Upper lobe of left lung (tissue), 6 donors: ENCODE measurements at regions not wholly inside any gene's neighbourhood (a gene's known extent, or its start where the extent isn't known, plus 50 kb on each side); places are given as distances from the start of the nearest gene placed in this dataset.

Experiments used
- ATAC-seq, 2 donors: fragments of 200-7000 bp; cut with Tn5 transposase; one replicate each; pipeline ENCODE4 v1.9.1; 2022; ENCODE audit warnings: mild to moderate bottlenecking in 2 of 2, moderate library complexity in 2 of 2; ENCODE audit not compliant: low FRiP score in 2 of 2
- DNase-seq, 2 donors: peaks; one replicate each; pipeline ENCODE4 v3.0.0-alpha.2; 2019 to 2020
- H3K27ac ChIP-seq, 4 donors: fragments of 200-600 bp; sonication (generic); one replicate each; pipeline ENCODE4 v1.5.1; 2016 to 2019
- H3K27me3 ChIP-seq, 4 donors: fragments of 200-600 bp; sonication (generic); one replicate each; pipeline ENCODE4 v1.5.1; 2017 to 2019
- H3K36me3 ChIP-seq, 4 donors: fragments of 200-600 bp; sonication (generic); one replicate each; pipeline ENCODE4 v1.5.1; 2016 to 2019
- H3K4me1 ChIP-seq, 4 donors: fragments of 200-600 bp; sonication (generic); one replicate each; pipeline ENCODE4 v1.5.1; 2018 to 2019
- H3K4me3 ChIP-seq, 4 donors: fragments of 200-600 bp; sonication (generic); one replicate each; pipeline ENCODE4 v1.5.1; 2017 to 2019; ENCODE audit warnings: mild to moderate bottlenecking in 2 of 4, moderate library complexity in 1 of 4
- H3K9me3 ChIP-seq, 4 donors: fragments of 200-600 bp; sonication (generic); one replicate each; pipeline ENCODE4 v1.5.1; 2018 to 2019
- CTCF ChIP-seq, 6 experiments: fragments of 450-650 bp in 4 of 6; fragments of 200-600 bp in 2 of 6; sonication (generic) in 2 of 6; IDR thresholded peaks; one replicate each; pipeline ENCODE4 v1.5.1; 2016 to 2019; ENCODE audit warnings: antibody characterized with exemption in 6 of 6
- EP300 ChIP-seq, 4 donors: sonication (generic); formaldehyde crosslinking; IDR thresholded peaks; one replicate each; pipeline ENCODE4 v1.5.1; 2017; ENCODE audit warnings: antibody characterized with exemption in 4 of 4, control low read depth in 2 of 4
- POLR2A ChIP-seq, 4 donors: fragments of 450-650 bp; IDR thresholded peaks; one replicate each; pipeline ENCODE4 v1.5.1; 2016 to 2017; ENCODE audit warnings: antibody characterized with exemption in 4 of 4, mild to moderate bottlenecking in 2 of 4
- POLR2AphosphoS5 ChIP-seq, 2 donors: sonication (generic); formaldehyde crosslinking; IDR thresholded peaks; one replicate each; pipeline ENCODE4 v1.5.1; 2017; ENCODE audit warnings: antibody characterized with exemption in 2 of 2
- WGBS, 2 donors: methylation state at CpG; one replicate each; pipeline ENCODE4 v1.1.5; 2017 to 2018; 5-methylcytosine and 5-hydroxymethylcytosine counted together
- donor health status: DM: no; HTN: no; CAD: no; lungs with moderate emphysema.
- donor health status: DM: no; HTN: yes; CAD: no; lungs with severe emphysema.

GRCh38 chr7:51679358-51679757 lies 362.7 kb upstream of the COBL start:
- Histone ChIP-seq H3K9me3 (no peaks in the 10 kb centered on the region), H3K27me3 (no peaks in the 10 kb centered on the region), H3K36me3 (no peaks in the 10 kb centered on the region), H3K27ac (no peak overlapping the region), H3K4me3 (no peak overlapping the region), H3K4me1 (no peaks in the 10 kb centered on the region)
- TF ChIP-seq CTCF (IDR thresholded peaks at IDR 0.05) (no peak), POLR2A (IDR thresholded peaks at IDR 0.05) (no peak), POLR2AphosphoS5 (IDR thresholded peaks at IDR 0.05) (no peak), EP300 (IDR thresholded peaks at IDR 0.05) (no peak)
- 58 to 62% methylated on average over 9 of the region's 9 CpGs for WGBS, 2 donors
- DNase-seq: no peak
- no peak for ATAC-seq

DNA sequence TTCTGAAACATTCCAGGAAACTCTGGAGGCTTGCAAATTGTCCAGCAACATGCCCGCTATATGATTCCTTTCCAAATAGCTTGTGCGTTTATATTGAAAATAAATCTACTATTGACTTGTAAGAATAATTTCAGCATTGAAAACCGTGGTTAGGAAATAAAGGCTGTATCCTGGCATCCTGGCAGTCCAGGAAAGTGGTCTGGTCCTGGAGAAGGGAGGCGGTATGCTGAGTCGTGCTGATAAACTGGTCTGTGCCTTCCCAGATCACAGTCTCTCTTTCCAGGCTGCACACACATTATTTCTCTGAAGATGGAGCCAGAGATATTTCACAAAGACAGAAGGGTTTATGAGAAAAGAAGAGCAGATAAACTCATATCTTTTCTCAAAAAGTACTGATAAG lies 350.1 kb upstream of the COBL start:
- Histone ChIP-seq H3K36me3 (no peaks in the 10 kb centered on the region), H3K27me3 (no peaks in the 10 kb centered on the region), H3K9me3 (no peaks in the 10 kb centered on the region), H3K4me1 (no peaks in the 10 kb centered on the region), H3K27ac (no peak overlapping the region), H3K4me3 (no peak overlapping the region)
- no peak for DNase-seq
- ATAC-seq: no peak
- 27 to 35% methylated on average over 5 of the region's 5 CpGs for WGBS, 2 donors
- TF ChIP-seq POLR2AphosphoS5 (IDR thresholded peaks at IDR 0.05) (no peak), EP300 (IDR thresholded peaks at IDR 0.05) (no peak), CTCF (IDR thresholded peaks at IDR 0.05) (no peak), POLR2A (IDR thresholded peaks at IDR 0.05) (no peak)

DNA sequence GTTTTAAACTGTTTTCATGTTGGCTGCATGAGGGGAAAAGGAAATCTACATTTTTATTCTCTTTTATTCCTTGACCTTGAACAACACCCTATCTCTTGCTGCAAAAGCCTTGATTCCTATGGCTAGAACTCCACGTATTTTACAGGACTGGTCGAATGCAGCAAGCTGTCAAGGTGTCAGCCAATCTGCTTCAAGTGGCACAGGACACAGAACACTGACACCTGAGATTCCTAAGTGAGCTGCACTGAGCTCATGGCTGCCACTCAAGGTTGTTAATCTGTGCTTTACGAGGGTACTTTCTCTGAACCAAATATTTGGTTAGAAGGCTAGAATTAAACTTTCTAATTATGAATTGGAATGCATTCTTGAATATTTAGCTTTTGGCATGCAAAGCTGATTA lies 349.7 kb upstream of the COBL start:
- ATAC-seq: no peak
- 6 to 10% methylated on average over 3 of the region's 3 CpGs for WGBS, 2 donors

DNA sequence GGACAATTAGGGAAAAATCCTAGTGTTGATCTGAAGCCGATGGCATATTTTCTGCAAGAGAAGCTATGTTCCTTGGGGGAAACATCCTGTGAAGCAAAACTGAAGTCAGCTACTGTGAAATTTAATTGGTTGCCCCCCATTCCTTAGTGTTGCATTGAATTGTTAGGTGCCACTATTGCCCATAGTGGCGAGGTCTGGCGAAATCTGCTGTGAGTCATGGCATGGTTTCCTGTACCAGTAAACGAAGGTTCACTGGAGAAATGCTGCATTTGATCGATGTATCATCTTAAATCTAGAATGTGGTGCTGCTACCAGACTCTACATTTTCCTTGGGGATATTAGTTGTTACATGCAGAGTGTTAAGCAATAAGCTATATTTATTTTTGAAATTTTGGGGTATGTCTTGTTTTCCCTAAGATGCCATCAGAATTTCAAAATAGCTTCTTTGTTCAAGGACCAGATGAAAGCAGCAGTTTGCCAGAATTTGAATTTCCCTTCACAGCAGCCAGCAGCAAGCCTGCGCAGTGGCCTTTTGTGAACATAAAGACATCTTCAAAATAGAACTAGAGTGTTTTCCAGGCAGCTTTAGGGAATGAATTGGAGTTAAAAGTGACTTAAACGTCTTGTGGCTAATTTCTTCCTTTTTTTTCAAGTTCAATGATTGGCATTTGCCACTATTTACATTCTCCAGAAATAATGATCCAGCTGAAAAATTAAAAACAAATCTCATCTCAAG lies 348.6 kb upstream of the COBL start:
- 76 to 77% methylated on average over 7 of the region's 7 CpGs for WGBS, 2 donors
- Histone ChIP-seq H3K9me3 (no peaks in the 10 kb centered on the region), H3K4me3 (no peak overlapping the region), H3K4me1 (no peaks in the 10 kb centered on the region), H3K36me3 (no peaks in the 10 kb centered on the region), H3K27me3 (no peaks in the 10 kb centered on the region), H3K27ac (no peak overlapping the region)
- ATAC-seq (no peak), DNase-seq (no peak)
- TF ChIP-seq POLR2A (IDR thresholded peaks at IDR 0.05) (no peak), CTCF (IDR thresholded peaks at IDR 0.05) (no peak), EP300 (IDR thresholded peaks at IDR 0.05) (no peak), POLR2AphosphoS5 (IDR thresholded peaks at IDR 0.05) (no peak)

More for the DNA sequence above, 349.7 kb upstream of the COBL start:
- H3K27ac ChIP-seq: no peak overlapping the region
- no peak for DNase-seq
- no peak for TF ChIP-seq POLR2A (IDR thresholded peaks at IDR 0.05)
- TF ChIP-seq CTCF (IDR thresholded peaks at IDR 0.05): no peak
- TF ChIP-seq EP300 (IDR thresholded peaks at IDR 0.05): no peak
- no peak for TF ChIP-seq POLR2AphosphoS5 (IDR thresholded peaks at IDR 0.05)
- no peaks in the 10 kb centered on the region for H3K27me3 ChIP-seq
- H3K36me3 ChIP-seq: no peaks in the 10 kb centered on the region
- no peaks in the 10 kb centered on the region for H3K4me1 ChIP-seq
- H3K9me3 ChIP-seq: no peaks in the 10 kb centered on the region
- no peak overlapping the region for H3K4me3 ChIP-seq

DNA sequence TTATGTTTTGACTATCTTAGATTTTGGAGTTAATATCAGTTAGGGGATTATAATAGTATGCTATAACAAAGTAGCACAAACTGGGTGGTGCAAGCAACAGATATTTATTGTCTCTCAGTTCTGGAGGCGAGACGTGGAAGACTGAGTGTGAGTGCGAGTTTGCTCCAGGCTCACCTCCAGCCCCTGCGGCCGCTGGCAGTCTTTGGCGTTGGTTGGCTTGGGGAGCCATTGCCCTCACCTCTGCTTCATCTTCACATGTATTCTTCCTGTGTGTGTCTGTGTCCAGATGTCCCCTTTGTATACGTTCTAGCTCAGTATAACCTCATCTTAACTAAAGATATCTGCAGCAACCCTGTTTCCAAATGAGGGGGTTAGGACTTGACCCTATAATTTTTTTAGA lies 343.9 kb upstream of the COBL start:
- H3K4me1 ChIP-seq: no peaks in the 10 kb centered on the region
- H3K27me3 ChIP-seq: no peaks in the 10 kb centered on the region
- H3K9me3 ChIP-seq: no peaks in the 10 kb centered on the region
- DNase-seq (peak in 1 of 2 donors; percentile 33), ATAC-seq (no peak)
- WGBS, 2 donors: 88 to 90% methylated on average over 7 of the region's 7 CpGs
- no peak overlapping the region for H3K27ac ChIP-seq
- no peak overlapping the region for H3K4me3 ChIP-seq
- TF ChIP-seq POLR2A (IDR thresholded peaks at IDR 0.05) (no peak), POLR2AphosphoS5 (IDR thresholded peaks at IDR 0.05) (no peak), CTCF (IDR thresholded peaks at IDR 0.05) (no peak), EP300 (IDR thresholded peaks at IDR 0.05) (no peak)
- H3K36me3 ChIP-seq: no peaks in the 10 kb centered on the region
